PC-9 (cell line): ENCODE measurements at regions not wholly inside any gene's neighbourhood (a gene's known extent, or its start where the extent isn't known, plus 50 kb on each side); places are given as distances from the start of the nearest gene placed in this dataset.
"Not testable (repeated sequence)": the region's sequence is repeated elsewhere in the genome, so short reads cannot be mapped to it uniquely, and the experiment has no call there.

Source experiments
- BruUV-seq: library from RNA; stranded (reverse); fragments of 400-500 nt; replicated peaks from 2 replicates; lab custom pipeline; 2021; lab: Mats Ljungman, UMichigan
- CTCF ChIA-PET: fragments of 300-600 bp; sonication (Branson Sonifier 250); formaldehyde crosslinking; loops from one replicate; lab custom pipeline; 2022; ENCODE audit warnings: antibody characterized with exemption; lab: Charles Lee
- POLR2A ChIA-PET: fragments of 300-600 bp; sonication (Branson Sonifier 250); formaldehyde crosslinking; loops from one replicate; lab custom pipeline; 2022; ENCODE audit warnings: antibody characterized with exemption; ENCODE audit not compliant: unreplicated experiment; lab: Charles Lee
- DNase-seq, 2 experiments: peaks; one replicate each; pipeline versions ENCODE4 v3.0.0 to v3.0.0-alpha.2; 2015 to 2022; ENCODE audit warnings: mixed read lengths in 1 of 2
- H2AFZ ChIP-seq: fragments of 200-600 bp; sonication (generic); 2 replicates; pipeline ENCODE4 v1.8.1; 2017; ENCODE audit warnings: antibody characterized with exemption
- H3F3A ChIP-seq: fragments of 200-600 bp; sonication (generic); 2 replicates; pipeline ENCODE4 v1.8.1; 2017; ENCODE audit warnings: antibody characterized with exemption, mild to moderate bottlenecking, low read depth; ENCODE audit not compliant: insufficient read depth
- H3K27ac ChIP-seq: fragments of 200-600 bp; sonication (generic); 2 replicates; pipeline ENCODE4 v1.6.1; 2016; ENCODE audit warnings: mixed run types
- H3K27me3 ChIP-seq: fragments of 200-600 bp; sonication (generic); 2 replicates; pipeline ENCODE4 v1.6.1; 2016; ENCODE audit warnings: low read depth, mixed run types; ENCODE audit not compliant: insufficient read depth
- H3K36me3 ChIP-seq: fragments of 200-600 bp; sonication (generic); 2 replicates; pipeline ENCODE4 v1.6.1; 2016; ENCODE audit warnings: low read depth, mixed run types
- H3K4me1 ChIP-seq: fragments of 200-600 bp; sonication (generic); replicated peaks from 2 replicates; pipeline ENCODE4 v1.6.1; 2016; ENCODE audit warnings: mixed run types; ENCODE audit not compliant: insufficient read depth
- H3K4me2 ChIP-seq: fragments of 200-600 bp; sonication (generic); 2 replicates; pipeline ENCODE4 v1.6.1; 2017; ENCODE audit warnings: mixed run types
- H3K4me3 ChIP-seq: fragments of 200-600 bp; sonication (generic); 2 replicates; pipeline ENCODE4 v1.6.1; 2016; ENCODE audit warnings: mixed run types
- H3K79me2 ChIP-seq: fragments of 200-600 bp; sonication (generic); 2 replicates; pipeline ENCODE4 v1.6.1; 2017; ENCODE audit warnings: low read depth, mixed run types
- H3K9me2 ChIP-seq: fragments of 200-600 bp; sonication (generic); 2 replicates; pipeline ENCODE4 v1.8.1; 2017; ENCODE audit warnings: mild to moderate bottlenecking; ENCODE audit not compliant: insufficient read depth
- H3K9me3 ChIP-seq: fragments of 200-600 bp; sonication (generic); 2 replicates; pipeline ENCODE4 v1.8.1; 2016; ENCODE audit warnings: low read depth; ENCODE audit not compliant: insufficient read depth
- H4K20me1 ChIP-seq: fragments of 200-600 bp; sonication (generic); 2 replicates; pipeline ENCODE4 v1.8.1; 2017; ENCODE audit not compliant: insufficient read depth
- CTCF ChIP-seq: fragments of 200-600 bp; sonication (generic); conservative IDR thresholded peaks from 2 replicates; pipeline ENCODE4 v1.6.1; 2017; ENCODE audit warnings: mixed run types, antibody characterized with exemption, mild to moderate bottlenecking, moderate library complexity
- EZH2 ChIP-seq: fragments of 200-600 bp; sonication (generic); IDR thresholded peaks from 2 replicates; pipeline ENCODE4 v1.8.0; 2017; ENCODE audit warnings: antibody characterized with exemption, low read depth
- intact Hi-C: fragments of 100-400 bp; cut with micrococcal nuclease; formaldehyde crosslinking; loops from one replicate; pipeline ENCODE4 v1.10.0; 2022; ENCODE audit not compliant: unreplicated experiment

- intact Hi-C loops = no loop called here
- DNase-seq = no peak
- no TSS peak for BruUV-seq
- TF ChIP-seq CTCF (no peak), EZH2 (no peak)
- Histone ChIP-seq H3K4me2 (no peak overlapping the region), H4K20me1 (no peaks in the 10 kb centered on the region), H3K9me2 (no peaks in the 10 kb centered on the region), H3K27ac (no peak overlapping the region), H3K9me3 (no peaks in the 10 kb centered on the region), H3K4me3 (no peak overlapping the region), H3K27me3 (no peaks in the 10 kb centered on the region), H2AFZ (no peak overlapping the region), H3K4me1 (no peaks in the 10 kb centered on the region), H3F3A (no peaks in the 10 kb centered on the region), H3K79me2 (no peaks in the 10 kb centered on the region), H3K36me3 (no peaks in the 10 kb centered on the region)
- ChIA-PET POLR2A (no interaction called here), CTCF (no interaction called here)
Observed at GRCh38 chr13:54402495-54402894, 1373.9 kb downstream of the OLFM4 start.

GRCh38 chr13:54415753-54416366 is 1387.2 kb downstream of the OLFM4 start:
- DNase-seq = no peak
- Histone ChIP-seq H3K79me2 (no peaks in the 10 kb centered on the region), H3K27me3 (no peaks in the 10 kb centered on the region), H4K20me1 (no peaks in the 10 kb centered on the region), H3K4me2 (no peak overlapping the region), H2AFZ (no peak overlapping the region), H3K9me3 (no peaks in the 10 kb centered on the region), H3K9me2 (no peaks in the 10 kb centered on the region; the same call in none of the 2 replicates), H3F3A (no peaks in the 10 kb centered on the region), H3K27ac (no peak overlapping the region), H3K36me3 (no peaks in the 10 kb centered on the region), H3K4me3 (no peak overlapping the region), H3K4me1 (no peaks in the 10 kb centered on the region)
- no TSS peak for BruUV-seq
- intact Hi-C loops = no loop called here
- POLR2A ChIA-PET = no interaction called here
- CTCF ChIA-PET = no interaction called here
- TF ChIP-seq CTCF = no peak

GRCh38 chr13:54422946-54423345 is 1394.3 kb downstream of the OLFM4 start:
- H3F3A ChIP-seq, H3K27me3 ChIP-seq, H4K20me1 ChIP-seq, H3K36me3 ChIP-seq, H3K27ac ChIP-seq, POLR2A ChIA-PET, H3K79me2 ChIP-seq, H3K4me3 ChIP-seq, DNase-seq, H3K9me3 ChIP-seq, CTCF ChIA-PET, H3K9me2 ChIP-seq, H3K4me1 ChIP-seq, H3K4me2 ChIP-seq, H2AFZ ChIP-seq, BruUV-seq, intact Hi-C loops: not testable (repeated sequence)

GRCh38 chr13:54424344-54424743 is 1395.7 kb downstream of the OLFM4 start:
- H3K4me1 ChIP-seq = no peaks in the 10 kb centered on the region
- TF ChIP-seq EZH2 (no peak), CTCF (no peak)
- no TSS peak for BruUV-seq
- no peak overlapping the region for H3K27ac ChIP-seq
- no peaks in the 10 kb centered on the region for H3F3A ChIP-seq
- no peak overlapping the region for H3K4me3 ChIP-seq
- no peaks in the 10 kb centered on the region; the same call in 1 of the 2 replicates for H3K9me2 ChIP-seq
- no peaks in the 10 kb centered on the region for H3K27me3 ChIP-seq
- H3K9me3 ChIP-seq = no peaks in the 10 kb centered on the region
- H4K20me1 ChIP-seq = no peaks in the 10 kb centered on the region
- ChIA-PET CTCF (no interaction called here), POLR2A (no interaction called here)
- intact Hi-C loops = no loop called here
- no peak overlapping the region for H2AFZ ChIP-seq
- no peaks in the 10 kb centered on the region for H3K79me2 ChIP-seq
- no peak for DNase-seq
- H3K36me3 ChIP-seq = no peaks in the 10 kb centered on the region
- H3K4me2 ChIP-seq = no peak overlapping the region
